AML-193 (cell line): ENCODE measurements at regions not wholly inside any gene's neighbourhood (a gene's known extent, or its start where the extent isn't known, plus 50 kb on each side); places are given as distances from the start of the nearest gene placed in this dataset.

Experiments used
- DNase-seq, 2 experiments: peaks; one replicate each; lab custom pipeline; 2025; lab: John Stamatoyannopoulos, UW

GRCh38 chr10:120641695-120642094, 184.7 kb downstream of the PLPP4 start:
- no peak for DNase-seq

GRCh38 chr10:120643351-120643750, 186.3 kb downstream of the PLPP4 start:
- DNase-seq, result no peak

GRCh38 chr10:120644556-120645410, 187.8 kb downstream of the PLPP4 start:
- no peak for DNase-seq

GRCh38 chr10:120646159-120646732, 189.2 kb downstream of the PLPP4 start:
- DNase-seq, result no peak

- DNase-seq, result no peak
Observed at GRCh38 chr10:120646738-120647456, 189.9 kb downstream of the PLPP4 start.

- no peak for DNase-seq
Observed at GRCh38 chr10:120650705-120651399, 193.8 kb downstream of the PLPP4 start.

GRCh38 chr10:120656107-120656506, 195.1 kb upstream of the WDR11 start:
- no peak for DNase-seq

- no peak for DNase-seq
Observed at GRCh38 chr10:120657371-120657770, 193.8 kb upstream of the WDR11 start.

- no peak for DNase-seq
Observed at GRCh38 chr10:120658943-120659885, 191.9 kb upstream of the WDR11 start.

GRCh38 chr10:120666308-120666707, 184.9 kb upstream of the WDR11 start:
- no peak for DNase-seq

- no peak for DNase-seq
Observed at GRCh38 chr10:120667276-120667675, 183.9 kb upstream of the WDR11 start.

GRCh38 chr10:120671491-120671890, 179.7 kb upstream of the WDR11 start:
- no peak for DNase-seq

- no peak for DNase-seq
Observed at GRCh38 chr10:120683454-120683853, 167.7 kb upstream of the WDR11 start.

GRCh38 chr10:120684226-120684625, 166.9 kb upstream of the WDR11 start:
- DNase-seq, result no peak

GRCh38 chr10:120685136-120685535, 166.0 kb upstream of the WDR11 start:
- no peak for DNase-seq

GRCh38 chr10:120688928-120689327, 162.2 kb upstream of the WDR11 start:
- DNase-seq, result no peak

GRCh38 chr10:120689777-120690529, 161.2 kb upstream of the WDR11 start:
- DNase-seq, result no peak

GRCh38 chr10:120691625-120692024, 159.5 kb upstream of the WDR11 start:
- DNase-seq, result no peak

GRCh38 chr10:120700426-120700825, 150.7 kb upstream of the WDR11 start:
- no peak for DNase-seq

- DNase-seq, result no peak
Observed at GRCh38 chr10:120701381-120701780, 149.8 kb upstream of the WDR11 start.
